CD4-positive, CD25-positive, alpha-beta regulatory T cell (primary cell): ENCODE measurements at regions not wholly inside any gene's neighbourhood (a gene's known extent, or its start where the extent isn't known, plus 50 kb on each side); places are given as distances from the start of the nearest gene placed in this dataset.

Experiments
- ATAC-seq, 2 donors: fragments of 150-1000 bp; cut with Tn5 transposase; one replicate each; pipeline ENCODE4 v1.10.0; 2021; ENCODE audit warnings: low read depth in 2 of 2, moderate number of reproducible peaks in 2 of 2, moderate library complexity in 1 of 2
- DNase-seq, 3 donors: peaks; one replicate each; pipeline versions ENCODE4 v3.0.0 to v3.0.0-alpha.2; 2012 to 2022; ENCODE audit warnings: mixed read lengths in 1 of 3
- H3K27ac ChIP-seq: one replicate; pipeline ENCODE4 v1.7.0; 2013; ENCODE audit warnings: mild to moderate bottlenecking, low read length; ENCODE audit not compliant: insufficient read depth, poor library complexity, severe bottlenecking
- H3K27me3 ChIP-seq: one replicate; pipeline ENCODE4 v1.7.0; 2013; ENCODE audit warnings: low read length; ENCODE audit not compliant: control insufficient read depth, insufficient read depth
- H3K36me3 ChIP-seq: one replicate; pipeline ENCODE4 v1.7.0; 2013; ENCODE audit warnings: mild to moderate bottlenecking, low read length, moderate library complexity; ENCODE audit not compliant: control insufficient read depth, insufficient read depth
- H3K4me1 ChIP-seq: 2 replicates; pipeline ENCODE4 v1.7.0; 2013; ENCODE audit warnings: mild to moderate bottlenecking, low read length; ENCODE audit not compliant: insufficient read depth, control insufficient read depth, poor library complexity, severe bottlenecking
- H3K4me3 ChIP-seq: one replicate; pipeline ENCODE4 v1.7.0; 2013; ENCODE audit warnings: low read depth, mild to moderate bottlenecking, low read length, moderate library complexity
- H3K9me3 ChIP-seq, 2 experiments: 1 replicate in 1 of 2; 2 replicates in 1 of 2; pipeline ENCODE4 v1.7.0; 2013; ENCODE audit warnings: low read length in 2 of 2, mild to moderate bottlenecking in 1 of 2, moderate library complexity in 1 of 2; ENCODE audit not compliant: control insufficient read depth in 2 of 2
- H3K27ac Mint-ChIP-seq, 3 donors: one replicate each; pipeline ENCODE4 v1.8.0; 2020 to 2022; ENCODE audit warnings: mild to moderate bottlenecking in 3 of 3, mixed read lengths in 3 of 3, moderate library complexity in 2 of 3
- H3K27me3 Mint-ChIP-seq: one replicate; pipeline ENCODE4 v1.8.0; 2022; ENCODE audit warnings: mild to moderate bottlenecking, mixed read lengths
- H3K36me3 Mint-ChIP-seq: one replicate; pipeline ENCODE4 v1.8.0; 2020; ENCODE audit warnings: mixed read lengths
- H3K4me1 Mint-ChIP-seq, 4 donors: one replicate each; pipeline ENCODE4 v1.8.0; 2020 to 2022; ENCODE audit warnings: mixed read lengths in 4 of 4, mild to moderate bottlenecking in 1 of 4
- H3K4me3 Mint-ChIP-seq, 4 donors: one replicate each; pipeline ENCODE4 v1.8.0; 2020 to 2022; ENCODE audit warnings: mild to moderate bottlenecking in 4 of 4, mixed read lengths in 4 of 4, moderate library complexity in 3 of 4
- H3K9me3 Mint-ChIP-seq, 7 donors: one replicate each; pipeline ENCODE4 v1.8.0; 2020 to 2022; ENCODE audit warnings: mixed read lengths in 7 of 7, mild to moderate bottlenecking in 3 of 7, moderate library complexity in 2 of 7

GRCh38 chr19:56994251-56995017 is 125.4 kb upstream of the USP29 start:
- DNase-seq (no peak), ATAC-seq (no peak)
- Histone ChIP-seq H3K4me3 (no peak overlapping the region), H3K9me3 (peaks cover 20 to 32% of the 10 kb centered on the region in 2 experiments), H3K27me3 (no peaks in the 10 kb centered on the region), H3K36me3 (no peaks in the 10 kb centered on the region), H3K27ac (no peak overlapping the region), H3K4me1 (no peaks in the 10 kb centered on the region)
- Mint-ChIP-seq H3K27me3 (no peaks in the 10 kb centered on the region), H3K9me3 (peaks cover 5 to 55% (median 28%) of the 10 kb centered on the region in 7 donors), H3K4me3 (no peak overlapping the region), H3K36me3 (no peaks in the 10 kb centered on the region), H3K27ac (no peak overlapping the region), H3K4me1 (no peaks in the 10 kb centered on the region)

GRCh38 chr19:56995303-56995702 is 124.5 kb upstream of the USP29 start:
- Mint-ChIP-seq H3K27ac (no peak overlapping the region), H3K4me1 (no peaks in the 10 kb centered on the region), H3K27me3 (no peaks in the 10 kb centered on the region), H3K36me3 (no peaks in the 10 kb centered on the region), H3K9me3 (peaks cover 0 to 46% (median 22%) of the 10 kb centered on the region in 7 donors), H3K4me3 (no peak overlapping the region)
- DNase-seq, result no peak
- H3K9me3 ChIP-seq, result peaks cover 16 to 30% of the 10 kb centered on the region in 2 experiments
- no peaks in the 10 kb centered on the region for H3K36me3 ChIP-seq
- no peaks in the 10 kb centered on the region for H3K4me1 ChIP-seq
- no peak overlapping the region for H3K4me3 ChIP-seq
- no peaks in the 10 kb centered on the region for H3K27me3 ChIP-seq
- no peak overlapping the region for H3K27ac ChIP-seq
- ATAC-seq, result no peak

- no peaks in the 10 kb centered on the region for H3K27me3 ChIP-seq
- H3K27ac Mint-ChIP-seq, result no peak overlapping the region
- peaks cover 0 to 37% (median 9%) of the 10 kb centered on the region in 7 donors for H3K9me3 Mint-ChIP-seq
- no peaks in the 10 kb centered on the region for H3K4me1 Mint-ChIP-seq
- H3K9me3 ChIP-seq, result peaks cover 12 to 18% of the 10 kb centered on the region in 2 experiments
- DNase-seq (no peak), ATAC-seq (no peak)
- H3K36me3 Mint-ChIP-seq, result peaks cover 4% of the 10 kb centered on the region
- no peak overlapping the region for H3K4me3 ChIP-seq
- H3K4me1 ChIP-seq, result no peaks in the 10 kb centered on the region
- H3K27ac ChIP-seq, result no peak overlapping the region
- H3K27me3 Mint-ChIP-seq, result no peaks in the 10 kb centered on the region
- H3K36me3 ChIP-seq, result no peaks in the 10 kb centered on the region
- H3K4me3 Mint-ChIP-seq, result no peak overlapping the region
These were observed 117.6 kb upstream of the USP29 start for GRCh38 chr19:57002195-57002601.

- Mint-ChIP-seq H3K4me3 (no peak overlapping the region), H3K4me1 (no peaks in the 10 kb centered on the region), H3K27me3 (no peaks in the 10 kb centered on the region), H3K36me3 (peaks cover 4% of the 10 kb centered on the region), H3K9me3 (peaks cover 0 to 38% (median 13%) of the 10 kb centered on the region in 7 donors), H3K27ac (no peak overlapping the region)
- ATAC-seq, result no peak
- Histone ChIP-seq H3K4me1 (no peaks in the 10 kb centered on the region), H3K4me3 (no peak overlapping the region), H3K27ac (no peak overlapping the region), H3K36me3 (no peaks in the 10 kb centered on the region), H3K27me3 (no peaks in the 10 kb centered on the region), H3K9me3 (peaks cover 12 to 21% of the 10 kb centered on the region in 2 experiments)
- no peak for DNase-seq
These were observed 117.1 kb upstream of the USP29 start for GRCh38 chr19:57002710-57003109.

GRCh38 chr19:57004418-57004817 is 115.4 kb upstream of the USP29 start:
- H3K9me3 ChIP-seq, result peaks cover 12 to 31% of the 10 kb centered on the region in 2 experiments

GRCh38 chr19:57008432-57008831 is 111.4 kb upstream of the USP29 start:
- no peak for ATAC-seq
- H3K4me3 ChIP-seq, result no peak overlapping the region
- Mint-ChIP-seq H3K4me3 (no peak overlapping the region), H3K9me3 (peaks cover 0 to 49% (median 17%) of the 10 kb centered on the region in 7 donors), H3K27me3 (no peaks in the 10 kb centered on the region), H3K4me1 (no peaks in the 10 kb centered on the region), H3K36me3 (no peaks in the 10 kb centered on the region), H3K27ac (no peak overlapping the region)
- H3K9me3 ChIP-seq, result peaks cover 7 to 47% of the 10 kb centered on the region in 2 experiments
- H3K27ac ChIP-seq, result no peak overlapping the region
- H3K36me3 ChIP-seq, result no peaks in the 10 kb centered on the region
- H3K4me1 ChIP-seq, result no peaks in the 10 kb centered on the region
- DNase-seq, result no peak
- H3K27me3 ChIP-seq, result no peaks in the 10 kb centered on the region

More at GRCh38 chr19:57004418-57004817, 115.4 kb upstream of the USP29 start:
- H3K9me3 Mint-ChIP-seq, result peaks cover 0 to 47% (median 16%) of the 10 kb centered on the region in 7 donors
- no peak for ATAC-seq
- H3K27ac Mint-ChIP-seq, result no peak overlapping the region
- peaks cover 4% of the 10 kb centered on the region for H3K36me3 Mint-ChIP-seq
- H3K4me1 Mint-ChIP-seq, result no peaks in the 10 kb centered on the region
- DNase-seq, result no peak
- H3K27me3 ChIP-seq, result no peaks in the 10 kb centered on the region
- H3K36me3 ChIP-seq, result no peaks in the 10 kb centered on the region
- H3K4me3 ChIP-seq, result no peak overlapping the region
- H3K27ac ChIP-seq, result no peak overlapping the region
- H3K4me1 ChIP-seq, result no peaks in the 10 kb centered on the region
- no peak overlapping the region for H3K4me3 Mint-ChIP-seq
- H3K27me3 Mint-ChIP-seq, result no peaks in the 10 kb centered on the region

GRCh38 chr19:57010541-57010940 is 109.2 kb upstream of the USP29 start:
- Mint-ChIP-seq H3K36me3 (no peaks in the 10 kb centered on the region), H3K27me3 (no peaks in the 10 kb centered on the region), H3K4me1 (no peaks in the 10 kb centered on the region), H3K4me3 (no peak overlapping the region), H3K9me3 (peaks cover 0 to 56% (median 28%) of the 10 kb centered on the region in 7 donors), H3K27ac (no peak overlapping the region)
- ATAC-seq (no peak), DNase-seq (no peak)
- H3K36me3 ChIP-seq, result no peaks in the 10 kb centered on the region
- H3K27me3 ChIP-seq, result no peaks in the 10 kb centered on the region
- no peak overlapping the region for H3K4me3 ChIP-seq
- H3K4me1 ChIP-seq, result no peaks in the 10 kb centered on the region
- peaks cover 15 to 54% of the 10 kb centered on the region in 2 experiments for H3K9me3 ChIP-seq
- no peak overlapping the region for H3K27ac ChIP-seq

- no peak for DNase-seq
- ATAC-seq, result no peak
- H3K9me3 ChIP-seq, result peaks cover 18 to 46% of the 10 kb centered on the region in 2 experiments
- no peak overlapping the region for H3K27ac ChIP-seq
- Mint-ChIP-seq H3K36me3 (peaks cover 5% of the 10 kb centered on the region), H3K27me3 (no peaks in the 10 kb centered on the region), H3K27ac (no peak overlapping the region), H3K4me3 (no peak overlapping the region), H3K9me3 (peaks cover 0 to 38% (median 23%) of the 10 kb centered on the region in 7 donors), H3K4me1 (no peaks in the 10 kb centered on the region)
- no peak overlapping the region for H3K4me3 ChIP-seq
- H3K4me1 ChIP-seq, result no peaks in the 10 kb centered on the region
- H3K36me3 ChIP-seq, result no peaks in the 10 kb centered on the region
- no peaks in the 10 kb centered on the region for H3K27me3 ChIP-seq
These were observed 103.7 kb upstream of the USP29 start for GRCh38 chr19:57016076-57016475.
